NCI-H1092 (cell line): ENCODE measurements at regions not wholly inside any gene's neighbourhood (a gene's known extent, or its start where the extent isn't known, plus 50 kb on each side); places are given as distances from the start of the nearest gene placed in this dataset.

Source experiments
- DNase-seq: peaks from one replicate; lab custom pipeline; 2025; lab: John Stamatoyannopoulos, UW

GRCh38 chr13:34883396-34883795, 58.7 kb upstream of the NBEA start:
- DNase-seq = no peak

GRCh38 chr13:34884366-34884765, 57.7 kb upstream of the NBEA start:
- DNase-seq = no peak

GRCh38 chr13:34886121-34886875, 55.8 kb upstream of the NBEA start:
- DNase-seq = no peak

GRCh38 chr13:34886987-34887386, 55.1 kb upstream of the NBEA start:
- DNase-seq = no peak
